ENCODE measurements at regions not wholly inside any gene's neighbourhood (a gene's known extent, or its start where the extent isn't known, plus 50 kb on each side); places are given as distances from the start of the nearest gene placed in this dataset.
"Not testable (repeated sequence)": the region's sequence is repeated elsewhere in the genome, so short reads cannot be mapped to it uniquely, and the experiment has no call there.

GRCh38 chr16:5314377-5314776 is 216.8 kb upstream of the EEF2KMT start:
- no peak for DNase-seq (ENCODE audit: low read depth in 2 of 2)

DNA sequence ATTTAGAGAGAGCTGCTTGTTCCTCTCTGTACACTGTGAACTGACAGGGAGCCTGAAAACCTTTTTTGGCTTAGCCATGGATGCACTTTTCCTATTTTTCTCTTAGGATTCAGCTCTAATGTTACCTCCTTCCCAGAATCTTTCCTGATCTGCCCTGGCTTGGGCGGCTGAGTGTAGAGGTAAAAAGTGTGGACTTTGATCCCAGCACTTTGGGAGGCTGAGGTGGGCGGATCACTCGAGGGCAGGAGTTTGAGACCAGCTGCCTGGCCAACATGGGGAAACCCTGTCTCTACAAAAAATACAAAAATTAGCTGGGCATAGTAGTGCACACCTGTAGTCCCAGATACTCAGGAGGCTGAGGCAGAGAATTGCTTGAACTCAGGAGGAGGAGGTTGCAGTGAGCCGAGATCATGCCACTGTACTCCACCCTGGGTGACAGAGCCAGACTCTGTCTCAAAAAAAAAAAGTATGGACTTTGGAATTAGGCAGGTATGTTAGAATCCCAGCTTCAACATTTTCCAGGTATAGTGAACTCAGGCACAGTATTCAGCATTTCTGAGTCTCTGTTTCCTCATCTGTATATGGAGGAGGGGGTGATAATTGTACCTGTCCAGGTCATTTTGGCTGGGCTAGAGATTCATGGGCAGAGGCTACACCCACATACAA is 212.5 kb upstream of the EEF2KMT start:
- DNase-seq (ENCODE audit: low read depth in 2 of 2), result no peak

- no peak for DNase-seq (ENCODE audit: low read depth in 2 of 2)
Measured at GRCh38 chr16:5305023-5305422, 207.4 kb upstream of the EEF2KMT start.

- no peak for DNase-seq (ENCODE audit: low read depth in 2 of 2)
Measured at GRCh38 chr16:5302372-5303114, 204.9 kb upstream of the EEF2KMT start.

DNA sequence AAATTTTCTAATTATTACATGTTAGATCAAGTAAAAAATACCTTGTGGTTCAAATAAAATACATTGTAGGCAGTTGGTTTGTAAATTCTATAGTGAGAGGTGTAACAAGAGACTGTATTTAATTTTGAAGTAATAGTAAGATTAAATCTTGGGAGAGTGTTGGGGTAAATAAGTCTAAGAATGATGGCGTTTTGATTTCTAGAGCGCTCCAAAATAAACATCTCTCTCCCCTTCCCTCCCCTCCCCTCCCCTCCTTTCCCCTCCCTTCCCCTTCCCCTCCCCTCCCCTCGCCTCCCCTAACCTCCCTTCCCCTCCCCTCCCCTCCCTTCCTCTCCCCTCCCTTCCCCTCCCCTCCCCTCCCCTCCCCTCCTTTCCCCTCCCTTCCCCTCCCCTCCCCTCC is 200.6 kb upstream of the EEF2KMT start:
- no peak for DNase-seq (ENCODE audit: low read depth in 2 of 2)

- no peak for DNase-seq (ENCODE audit: low read depth in 2 of 2)
Measured at GRCh38 chr16:5296176-5296575, 198.6 kb upstream of the EEF2KMT start.

- DNase-seq (ENCODE audit: low read depth in 2 of 2), result not testable (repeated sequence)
Measured at GRCh38 chr16:5295304-5295703, 197.7 kb upstream of the EEF2KMT start.

GRCh38 chr16:5282152-5282551 is 184.6 kb upstream of the EEF2KMT start:
- not testable (repeated sequence) for DNase-seq (ENCODE audit: low read depth in 2 of 2)

DNA sequence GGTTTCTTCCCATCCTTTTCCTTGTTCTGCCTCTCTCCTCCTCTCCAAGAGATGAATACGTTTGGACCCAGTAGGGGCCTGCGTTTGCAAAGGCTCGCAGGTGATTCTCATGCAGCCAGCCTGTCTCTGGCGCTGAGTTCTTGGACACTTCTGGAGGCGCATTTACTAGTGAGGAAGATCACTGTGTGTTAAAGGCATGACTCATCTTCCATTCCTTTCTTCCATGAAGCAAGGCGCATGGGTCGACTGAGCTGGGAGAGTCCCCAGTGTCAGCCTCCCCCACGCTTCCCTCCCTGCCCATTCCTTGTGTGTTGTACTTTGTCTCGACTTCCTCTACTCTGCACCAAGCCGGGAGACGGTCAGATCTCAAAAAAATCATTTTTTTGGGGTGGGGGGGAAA is 159.9 kb upstream of the EEF2KMT start:
- DNase-seq (ENCODE audit: low read depth in 2 of 2), result no peak

GRCh38 chr16:5252791-5253190 is 155.2 kb upstream of the EEF2KMT start:
- no peak for DNase-seq (ENCODE audit: low read depth in 2 of 2)

DNA sequence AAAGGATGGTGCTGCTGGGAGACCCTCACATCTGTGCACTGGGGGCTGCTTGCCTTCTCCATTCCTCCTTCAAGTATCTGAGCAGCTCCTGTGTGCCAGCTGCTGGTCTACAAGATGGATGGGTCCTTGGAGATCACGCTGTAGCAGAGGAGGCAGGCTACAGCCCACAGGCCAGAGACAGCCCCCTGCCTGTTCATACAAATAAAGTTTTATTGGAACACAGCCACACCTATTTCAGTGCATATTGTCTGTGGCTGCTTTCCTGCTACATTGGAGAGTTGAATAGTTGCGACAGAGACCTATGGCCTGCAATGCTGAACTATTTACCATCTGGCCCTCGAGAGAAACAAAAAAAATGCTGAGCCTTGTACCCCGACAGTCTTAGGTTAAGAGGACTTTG is 149.8 kb upstream of the EEF2KMT start:
- DNase-seq (ENCODE audit: low read depth in 2 of 2), result not testable (repeated sequence)

DNA sequence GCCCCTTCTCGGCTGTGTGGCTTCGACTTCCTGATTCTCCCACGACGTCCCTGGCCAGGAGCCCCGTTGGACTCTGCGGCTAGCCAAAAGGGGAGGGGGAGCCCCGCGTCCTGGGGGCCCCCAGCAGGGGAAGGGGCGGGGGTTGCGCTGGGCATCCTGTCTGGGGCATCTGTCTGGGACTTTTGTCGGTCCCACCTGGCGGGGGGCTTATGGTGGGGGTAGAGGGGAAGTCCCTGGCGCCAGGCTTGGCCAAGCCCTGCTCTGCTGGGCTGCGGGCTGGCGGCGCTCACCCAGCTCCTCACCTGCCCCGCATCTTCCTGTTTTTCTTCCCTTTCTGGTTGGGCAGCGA is 142.7 kb upstream of the EEF2KMT start:
- DNase-seq (ENCODE audit: low read depth in 2 of 2), result not testable (repeated sequence)

DNA sequence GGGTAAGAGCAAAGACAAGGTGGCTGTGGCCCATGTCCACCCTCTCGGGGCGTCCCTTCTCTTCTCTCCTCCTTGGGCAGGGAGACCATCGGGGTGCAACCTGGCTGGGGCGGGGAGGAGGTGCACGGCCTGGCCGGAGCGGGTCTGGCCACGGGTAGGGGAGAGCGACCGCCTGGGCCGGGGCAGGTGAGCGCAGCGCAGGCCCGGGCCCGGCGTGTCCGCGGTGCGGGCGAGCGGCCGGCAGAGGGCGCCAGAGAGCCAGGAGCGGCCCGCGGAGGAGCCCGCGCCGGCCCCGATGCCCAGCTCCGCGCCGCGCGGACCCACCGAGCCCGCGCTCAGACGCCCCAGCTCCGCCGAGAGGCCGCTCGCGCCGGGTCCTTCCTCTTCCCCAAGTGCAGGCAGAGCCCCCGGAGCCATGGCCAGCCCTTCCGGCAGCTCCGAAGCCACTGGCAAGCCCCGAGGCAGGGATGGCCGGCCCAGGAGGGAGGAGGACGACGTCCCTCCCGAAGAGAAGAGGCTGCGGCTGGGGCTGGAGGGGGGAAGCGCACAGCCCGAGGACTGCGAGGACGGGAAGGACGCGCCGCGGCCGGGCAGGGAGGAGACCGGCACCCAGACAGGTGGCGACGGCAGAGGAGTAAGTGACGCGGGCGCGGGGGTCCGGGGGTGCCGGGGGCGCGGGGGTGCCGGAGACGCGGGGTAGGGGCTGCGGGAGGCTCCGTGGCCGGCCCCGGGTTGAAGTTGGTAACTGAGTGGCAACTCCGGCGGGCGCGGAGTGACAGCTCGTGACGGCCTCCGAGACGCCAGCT is 142.1 kb upstream of the EEF2KMT start:
- DNase-seq (ENCODE audit: low read depth in 2 of 2), result peak; percentile 28 to 43

DNA sequence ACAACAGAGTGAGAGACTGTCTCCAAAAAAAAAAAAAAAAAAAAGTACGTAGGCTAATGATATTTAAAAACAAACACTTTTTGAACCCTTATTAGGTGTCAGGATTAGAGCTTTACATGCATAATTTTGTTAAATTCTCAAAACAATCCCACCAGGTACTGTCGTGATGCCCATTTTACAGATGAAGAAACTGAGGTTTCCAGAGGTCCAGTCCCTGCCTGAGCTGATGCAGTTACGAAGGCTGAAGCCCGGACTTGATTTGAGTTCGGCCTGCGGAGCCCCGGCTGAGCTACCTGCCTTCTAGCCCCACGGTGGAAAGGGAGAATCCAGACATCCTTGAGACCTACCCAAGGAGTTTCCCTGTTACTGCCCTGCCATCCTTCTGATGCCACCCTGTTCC is 137.5 kb upstream of the EEF2KMT start:
- DNase-seq (ENCODE audit: low read depth in 2 of 2), result no peak

GRCh38 chr16:5234295-5235050 is 136.9 kb upstream of the EEF2KMT start:
- DNase-seq (ENCODE audit: low read depth in 2 of 2), result no peak

DNA sequence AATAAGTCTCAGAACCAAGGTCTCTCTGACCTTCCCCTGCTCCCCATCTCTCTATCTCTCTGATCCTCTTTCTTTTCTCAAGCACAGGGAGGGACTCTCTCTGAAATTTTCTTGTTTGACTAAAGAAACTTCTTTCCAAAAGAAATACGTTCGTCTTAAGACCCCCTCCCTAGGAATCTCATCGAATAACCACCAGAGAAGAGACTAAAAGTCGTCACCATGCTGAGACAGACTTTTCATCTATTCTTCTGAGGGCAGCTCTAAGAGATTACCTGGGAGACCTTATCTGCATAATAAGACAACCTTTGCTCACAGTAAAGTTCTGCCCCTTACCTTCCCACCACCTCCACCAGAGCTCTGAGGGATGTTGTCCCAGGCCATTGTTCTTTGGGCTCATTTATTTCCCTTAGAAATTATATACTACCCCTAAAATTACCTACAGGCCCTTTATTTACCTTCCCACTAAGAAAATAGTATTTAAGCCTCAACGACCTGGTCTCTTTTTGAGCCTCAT is 133.7 kb upstream of the EEF2KMT start:
- no peak for DNase-seq (ENCODE audit: low read depth in 2 of 2)

DNA sequence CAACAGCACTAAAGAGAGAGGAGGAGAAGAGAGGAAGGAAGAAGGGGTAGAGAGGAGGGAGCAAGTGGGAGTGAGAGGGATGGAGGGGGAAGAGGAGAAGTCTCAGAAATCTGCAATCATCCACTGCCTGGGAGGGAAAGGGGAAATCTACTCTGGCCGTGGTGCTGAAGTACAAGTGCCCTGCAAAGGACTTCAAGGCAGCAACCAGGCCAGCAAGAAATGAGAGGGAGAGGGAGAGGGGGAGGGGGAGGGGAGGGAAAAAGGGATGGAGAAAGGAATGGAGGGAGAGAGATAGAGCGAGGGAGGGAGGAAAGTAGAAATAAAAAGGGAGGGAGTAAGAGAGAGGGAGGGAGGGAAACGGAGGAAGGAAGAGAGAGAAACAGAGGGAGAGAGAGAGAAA is 130.8 kb upstream of the EEF2KMT start:
- DNase-seq (ENCODE audit: low read depth in 2 of 2), result no peak

- DNase-seq (ENCODE audit: low read depth in 2 of 2), result no peak
Measured at GRCh38 chr16:5225931-5226655, 128.5 kb upstream of the EEF2KMT start.

DNA sequence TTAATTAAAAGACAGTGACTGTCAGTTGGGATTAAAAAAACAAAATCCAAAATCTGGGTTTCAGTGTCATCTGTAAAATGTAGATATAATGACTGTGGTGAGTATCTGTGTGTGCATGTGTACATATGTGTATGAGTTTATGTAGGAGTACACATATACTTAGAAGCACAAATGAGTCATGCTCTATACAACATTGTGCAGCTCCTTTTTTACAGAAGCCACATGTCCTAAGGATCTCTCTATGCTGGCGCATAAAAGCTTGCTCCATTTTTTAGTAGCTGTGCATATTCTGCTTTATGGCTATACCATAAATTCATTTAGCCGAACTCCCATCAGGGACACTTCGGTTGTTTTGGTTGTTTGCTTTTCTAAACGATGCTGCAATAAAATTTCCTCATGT is 125.2 kb upstream of the EEF2KMT start:
- no peak for DNase-seq (ENCODE audit: low read depth in 2 of 2)

DNA sequence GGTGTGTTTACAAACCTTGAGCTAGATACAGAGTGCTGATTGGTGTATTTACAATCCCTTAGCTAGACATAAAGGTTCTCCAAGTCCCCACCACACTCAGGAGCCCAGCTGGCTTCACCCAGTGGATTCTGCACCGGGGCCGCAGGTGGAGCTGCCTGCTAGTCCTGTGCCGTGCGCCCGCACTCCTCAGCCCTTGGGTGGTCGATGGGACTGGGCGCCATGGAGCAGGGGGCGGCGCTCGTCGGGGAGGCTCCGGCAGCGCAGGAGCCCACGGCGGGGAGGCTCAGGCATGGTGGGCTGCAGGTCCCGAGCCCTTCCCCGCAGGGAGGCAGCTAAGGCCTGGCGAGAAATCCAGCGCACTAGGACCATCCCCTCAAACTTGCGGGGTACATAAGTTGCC is 124.2 kb upstream of the EEF2KMT start:
- DNase-seq (ENCODE audit: low read depth in 2 of 2), result not testable (repeated sequence)

DNA sequence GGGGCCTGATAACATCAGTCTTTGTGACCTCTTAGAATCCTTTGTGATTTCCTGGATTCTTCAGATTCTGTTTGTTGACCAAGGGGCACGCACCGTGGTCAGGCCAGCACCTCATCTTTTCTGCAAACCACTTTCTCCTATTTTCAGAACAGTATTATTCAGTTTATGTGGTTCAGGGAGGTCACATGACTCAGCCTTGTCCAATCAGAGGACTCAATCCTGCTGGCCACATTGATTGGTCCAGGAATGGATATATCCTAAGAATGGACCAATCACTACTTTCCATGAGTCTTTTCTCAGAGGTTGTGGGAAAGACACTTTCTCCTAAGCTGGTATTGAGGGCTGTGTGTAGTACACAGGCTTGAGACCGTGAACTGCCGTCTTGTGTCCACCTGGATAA is 123.1 kb upstream of the EEF2KMT start:
- DNase-seq (ENCODE audit: low read depth in 2 of 2), result no peak
